IPS-15b (cell line): ENCODE measurements at regions not wholly inside any gene's neighbourhood (a gene's known extent, or its start where the extent isn't known, plus 50 kb on each side); places are given as distances from the start of the nearest gene placed in this dataset.

Experiments
- H3K27me3 ChIP-seq: one replicate; pipeline ENCODE4 v1.6.1; 2013; ENCODE audit warnings: low read length; ENCODE audit not compliant: control insufficient read depth, insufficient read depth
- H3K36me3 ChIP-seq: one replicate; pipeline ENCODE4 v1.6.1; 2013; ENCODE audit warnings: low read length; ENCODE audit not compliant: control insufficient read depth, insufficient read depth
- H3K4me1 ChIP-seq: one replicate; pipeline ENCODE4 v1.6.1; 2013; ENCODE audit warnings: mild to moderate bottlenecking, low read length; ENCODE audit not compliant: control insufficient read depth, insufficient read depth
- H3K4me3 ChIP-seq: one replicate; pipeline ENCODE4 v1.5.1; 2013; ENCODE audit warnings: low read depth, low read length
- H3K9ac ChIP-seq: one replicate; pipeline ENCODE4 v1.6.1; 2013; ENCODE audit warnings: low read depth, mild to moderate bottlenecking, low read length
- H3K9me3 ChIP-seq: one replicate; pipeline ENCODE4 v1.6.1; 2013; ENCODE audit warnings: mild to moderate bottlenecking, low read length; ENCODE audit not compliant: control insufficient read depth, insufficient read depth

GRCh38 chr22:47645450-47645914 lies 883.0 kb downstream of the TBC1D22A start:
- no peak overlapping the region for H3K4me3 ChIP-seq
- H3K36me3 ChIP-seq: no peaks in the 10 kb centered on the region
- H3K9me3 ChIP-seq: no peaks in the 10 kb centered on the region
- H3K27me3 ChIP-seq: no peaks in the 10 kb centered on the region
- H3K9ac ChIP-seq: no peak overlapping the region
- peaks cover 2% of the 10 kb centered on the region for H3K4me1 ChIP-seq

DNA sequence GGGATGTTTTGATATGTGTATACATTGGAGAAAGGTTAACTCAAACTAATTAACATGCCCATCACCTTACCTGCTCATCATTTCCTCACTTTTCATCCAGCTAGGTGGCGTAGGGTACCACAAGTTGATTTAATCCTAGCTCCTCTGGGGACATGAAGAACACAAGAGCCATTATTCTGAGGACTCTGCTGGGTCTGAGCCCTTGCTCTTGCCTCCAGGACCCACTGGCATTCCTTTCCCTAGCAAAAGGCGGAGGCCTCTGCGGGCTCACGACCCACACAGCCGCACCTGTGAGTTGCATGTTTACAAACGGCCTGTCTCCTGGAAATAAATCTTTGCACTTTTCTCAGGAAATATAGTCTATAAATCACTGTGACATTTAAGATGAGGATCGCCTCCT lies 871.9 kb downstream of the TBC1D22A start:
- Histone ChIP-seq H3K9ac (no peak overlapping the region), H3K4me1 (no peaks in the 10 kb centered on the region), H3K9me3 (no peaks in the 10 kb centered on the region), H3K27me3 (no peaks in the 10 kb centered on the region), H3K4me3 (no peak overlapping the region), H3K36me3 (no peaks in the 10 kb centered on the region)

GRCh38 chr22:47633111-47633510 lies 870.7 kb downstream of the TBC1D22A start:
- Histone ChIP-seq H3K9ac (no peak overlapping the region), H3K4me1 (no peaks in the 10 kb centered on the region), H3K4me3 (no peak overlapping the region), H3K27me3 (no peaks in the 10 kb centered on the region), H3K36me3 (no peaks in the 10 kb centered on the region), H3K9me3 (no peaks in the 10 kb centered on the region)

- H3K36me3 ChIP-seq: no peaks in the 10 kb centered on the region
- H3K27me3 ChIP-seq: no peaks in the 10 kb centered on the region
- no peaks in the 10 kb centered on the region for H3K4me1 ChIP-seq
- no peaks in the 10 kb centered on the region for H3K9me3 ChIP-seq
- no peak overlapping the region for H3K9ac ChIP-seq
- no peak overlapping the region for H3K4me3 ChIP-seq
These were observed 870.3 kb downstream of the TBC1D22A start for GRCh38 chr22:47632701-47633100.

DNA sequence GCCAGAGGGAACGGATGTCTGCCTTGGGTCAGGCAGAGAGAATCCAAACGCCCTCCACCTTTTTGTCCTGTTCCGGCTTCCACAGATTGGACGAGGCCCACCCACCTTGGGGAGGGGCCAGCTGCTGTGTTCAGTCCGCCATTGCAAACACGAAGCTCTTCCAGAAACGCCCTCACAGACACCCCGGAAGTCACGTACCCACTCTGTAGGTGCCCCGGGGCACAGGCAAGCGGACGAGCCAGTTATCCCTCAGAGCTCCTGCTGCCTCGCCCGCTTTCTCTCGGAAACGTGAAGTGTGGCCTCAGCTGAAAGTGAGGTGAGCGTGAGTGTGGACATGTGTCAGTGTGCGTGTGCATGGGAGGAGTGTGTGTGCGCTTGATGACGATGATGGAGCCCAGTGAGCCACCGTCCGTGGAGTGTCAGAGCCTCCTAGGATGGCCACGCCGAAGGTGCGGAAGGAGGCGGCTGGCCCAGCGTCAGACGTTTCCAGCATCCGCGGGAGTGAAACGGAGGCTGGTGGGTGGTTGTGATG lies 869.2 kb downstream of the TBC1D22A start:
- no peaks in the 10 kb centered on the region for H3K36me3 ChIP-seq
- no peak overlapping the region for H3K9ac ChIP-seq
- H3K27me3 ChIP-seq: no peaks in the 10 kb centered on the region
- H3K4me1 ChIP-seq: no peaks in the 10 kb centered on the region
- no peaks in the 10 kb centered on the region for H3K9me3 ChIP-seq
- H3K4me3 ChIP-seq: no peak overlapping the region

- Histone ChIP-seq H3K4me3 (no peak overlapping the region), H3K9me3 (no peaks in the 10 kb centered on the region), H3K4me1 (no peaks in the 10 kb centered on the region), H3K27me3 (no peaks in the 10 kb centered on the region), H3K36me3 (no peaks in the 10 kb centered on the region), H3K9ac (no peak overlapping the region)
These were observed 868.5 kb downstream of the TBC1D22A start for GRCh38 chr22:47630741-47631534.

- Histone ChIP-seq H3K9ac (no peak overlapping the region), H3K36me3 (no peaks in the 10 kb centered on the region), H3K4me1 (no peaks in the 10 kb centered on the region), H3K4me3 (no peak overlapping the region), H3K27me3 (no peaks in the 10 kb centered on the region), H3K9me3 (no peaks in the 10 kb centered on the region)
These were observed 867.6 kb downstream of the TBC1D22A start for GRCh38 chr22:47629791-47630655.

GRCh38 chr22:47629273-47629711 lies 866.8 kb downstream of the TBC1D22A start:
- Histone ChIP-seq H3K27me3 (no peaks in the 10 kb centered on the region), H3K9ac (no peak overlapping the region), H3K4me1 (no peaks in the 10 kb centered on the region), H3K9me3 (no peaks in the 10 kb centered on the region), H3K4me3 (no peak overlapping the region), H3K36me3 (no peaks in the 10 kb centered on the region)

DNA sequence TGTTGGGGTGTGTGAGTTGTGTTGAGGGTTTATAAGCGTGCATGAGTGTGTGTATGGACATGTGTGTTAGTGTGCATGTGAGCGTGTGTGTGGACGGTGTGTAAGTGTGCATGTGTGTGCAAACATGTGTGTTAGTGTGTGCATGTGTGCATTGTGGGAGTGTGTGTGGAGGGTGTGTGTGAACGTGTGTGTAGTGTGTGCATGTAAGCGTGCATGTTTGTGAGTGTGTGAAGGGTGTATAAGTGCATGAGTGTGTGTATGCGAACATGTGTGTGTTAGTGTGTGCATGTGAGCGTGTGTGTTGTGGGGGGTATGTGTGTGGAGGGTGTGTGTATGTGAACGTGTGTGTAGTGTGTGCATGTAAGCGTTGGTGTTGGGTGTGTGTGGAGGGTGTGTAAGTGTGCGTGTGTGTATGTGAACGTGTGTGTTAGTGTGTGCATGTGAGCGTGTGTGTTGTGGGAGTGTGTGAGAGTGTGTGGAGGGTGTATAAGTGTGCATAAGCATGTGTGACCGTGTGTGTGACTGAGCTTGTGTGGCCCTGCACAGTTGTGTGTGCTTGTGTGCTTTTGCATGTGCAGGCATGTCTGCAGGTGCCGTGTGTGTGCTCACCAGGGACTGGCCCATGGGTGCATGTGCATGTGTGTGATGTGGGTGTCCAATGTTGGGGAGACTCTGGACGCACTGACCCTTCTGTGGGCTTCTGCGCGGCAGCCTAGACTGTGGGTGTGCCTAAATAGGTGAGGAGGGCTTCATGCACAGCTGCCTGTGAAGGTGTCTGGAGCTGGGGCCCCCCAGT lies 866.2 kb downstream of the TBC1D22A start:
- Histone ChIP-seq H3K9me3 (no peaks in the 10 kb centered on the region), H3K4me1 (no peaks in the 10 kb centered on the region), H3K27me3 (no peaks in the 10 kb centered on the region), H3K36me3 (no peaks in the 10 kb centered on the region), H3K4me3 (no peak overlapping the region), H3K9ac (no peak overlapping the region)

- Histone ChIP-seq H3K4me1 (no peaks in the 10 kb centered on the region), H3K9me3 (no peaks in the 10 kb centered on the region), H3K27me3 (no peaks in the 10 kb centered on the region), H3K9ac (no peak overlapping the region), H3K36me3 (no peaks in the 10 kb centered on the region), H3K4me3 (no peak overlapping the region)
These were observed 865.3 kb downstream of the TBC1D22A start for GRCh38 chr22:47627556-47628253.
